Adrenal gland (tissue), 9 donors: ENCODE measurements at regions not wholly inside any gene's neighbourhood (a gene's known extent, or its start where the extent isn't known, plus 50 kb on each side); places are given as distances from the start of the nearest gene placed in this dataset.
"Not testable (repeated sequence)": the region's sequence is repeated elsewhere in the genome, so short reads cannot be mapped to it uniquely, and the experiment has no call there.

Experiments
- DNase-seq, 7 donors: peaks; one replicate each; pipeline ENCODE4 v3.0.0-alpha.2; 2019 to 2020
- H3K27ac ChIP-seq, 5 donors: fragments of 200-600 bp; sonication (generic) in 4 of 5; 1 replicate in 3 of 5; 2 replicates in 2 of 5; pipeline versions ENCODE4 v1.5.1 to v1.8.0; 2016 to 2020; ENCODE audit warnings: mild to moderate bottlenecking in 1 of 5
- H3K27me3 ChIP-seq: fragments of 200-600 bp; 2 replicates; pipeline ENCODE4 v1.8.0; 2021
- H3K36me3 ChIP-seq, 2 donors: fragments of 200-600 bp; replicated peaks in 1 of 2; 1 replicate in 1 of 2; 2 replicates in 1 of 2; pipeline versions ENCODE4 v1.5.1 to v1.8.0; 2018 to 2022
- H3K4me1 ChIP-seq, 2 donors: fragments of 200-600 bp; replicated peaks in 1 of 2; 1 replicate in 1 of 2; 2 replicates in 1 of 2; pipeline versions ENCODE4 v1.5.1 to v1.8.0; 2018 to 2021
- H3K4me3 ChIP-seq, 4 donors: fragments of 200-600 bp; sonication (generic) in 3 of 4; one replicate each; pipeline ENCODE4 v1.5.1; 2016 to 2018
- H3K9me3 ChIP-seq, 3 donors: fragments of 200-600 bp; sonication (generic) in 1 of 3; replicated peaks in 1 of 3; 1 replicate in 2 of 3; 2 replicates in 1 of 3; pipeline versions ENCODE4 v1.5.1 to v1.8.0; 2016 to 2021
- CTCF ChIP-seq, 6 experiments: fragments of 450-650 bp in 4 of 6; fragments of 200-600 bp in 2 of 6; sonication (generic) in 1 of 6; IDR thresholded peaks; 1 replicate in 5 of 6; 2 replicates in 1 of 6; pipeline versions ENCODE4 v1.5.1 to v1.8.0; 2016 to 2021; ENCODE audit warnings: antibody characterized with exemption in 6 of 6, mild to moderate bottlenecking in 2 of 6, moderate library complexity in 1 of 6
- POLR2A ChIP-seq, 2 donors: fragments of 450-650 bp; IDR thresholded peaks; one replicate each; pipeline ENCODE4 v1.6.1; 2017; ENCODE audit warnings: antibody characterized with exemption in 2 of 2, mild to moderate bottlenecking in 2 of 2, moderate library complexity in 1 of 2
- WGBS, 4 donors: extraction: QIAGEN DNeasy Blood & Tissue Kit in 2 of 4; methylation state at CpG; one replicate each; pipeline versions ENCODE4 v1.1.5 to v1.1.7; 2013 to 2017; 5-methylcytosine and 5-hydroxymethylcytosine counted together
- intact Hi-C, 2 donors: fragments of 100-400 bp; cut with DNase I; formaldehyde crosslinking; loops; one replicate each; pipeline versions ENCODE4 v1.14.1 to v1.15.0; 2022 to 2023
- donor health status: healthy with polysubstance abuse.
- donor health status: Bipolar disorder and iron deficiency.
- donor health status: DM: yes; HTN: yes; CAD: no.
- donor health status: DM: no; HTN: no; CAD: no.
- donor health status: DM: no; HTN: no; CAD: no.

- Histone ChIP-seq H3K4me1 (no peaks in the 10 kb centered on the region), H3K27ac (no peak overlapping the region), H3K9me3 (no peaks in the 10 kb centered on the region), H3K4me3 (no peak overlapping the region), H3K27me3 (no peaks in the 10 kb centered on the region), H3K36me3 (no peaks in the 10 kb centered on the region)
- WGBS, 4 donors, result 51 to 55% (median 55%) methylated on average over 11 to 16 of the region's 16 CpGs
- peak in 2 of 7 donors; percentile 1 to 8 for DNase-seq
- intact Hi-C loops, result no loop called here
- TF ChIP-seq CTCF (IDR thresholded peaks at IDR 0.05), result no peak
- no peak for TF ChIP-seq POLR2A (IDR thresholded peaks at IDR 0.05)
Measured at GRCh38 chr10:131838966-131839742, 61.7 kb upstream of the PPP2R2D start.

- WGBS, 4 donors, result 77 to 86% (median 85%) methylated on average over 12 to 15 of the region's 15 CpGs
- H3K36me3 ChIP-seq, H3K27ac ChIP-seq, H3K4me1 ChIP-seq, H3K9me3 ChIP-seq, H3K4me3 ChIP-seq, H3K27me3 ChIP-seq, intact Hi-C loops: not testable (repeated sequence)
- DNase-seq, result peak in 3 of 7 donors; percentile 10 to 12 (median 11)
Measured at GRCh38 chr10:131839880-131840787, 60.7 kb upstream of the PPP2R2D start.

- no peaks in the 10 kb centered on the region for H3K36me3 ChIP-seq
- no peak for TF ChIP-seq CTCF (IDR thresholded peaks at IDR 0.05)
- no peak for DNase-seq
- intact Hi-C loops, result no loop called here
- whole genome bisulfite sequencing, 4 donors, result 85 to 100% (median 90%) methylated on average over 2 to 3 of the region's 3 CpGs
- H3K27ac ChIP-seq, result no peak overlapping the region
- H3K4me1 ChIP-seq, result no peaks in the 10 kb centered on the region
- H3K9me3 ChIP-seq, result no peaks in the 10 kb centered on the region
- no peak overlapping the region for H3K4me3 ChIP-seq
- H3K27me3 ChIP-seq, result no peaks in the 10 kb centered on the region
Measured at GRCh38 chr10:131840788-131841118, 60.1 kb upstream of the PPP2R2D start.

- H3K36me3 ChIP-seq, result no peaks in the 10 kb centered on the region
- intact Hi-C loops, result no loop called here
- WGBS, 4 donors, result 53 to 61% (median 57%) methylated on average over 6 to 19 of the region's 19 CpGs
- H3K4me1 ChIP-seq, result no peaks in the 10 kb centered on the region
- no peaks in the 10 kb centered on the region for H3K27me3 ChIP-seq
- H3K4me3 ChIP-seq, result no peak overlapping the region
- H3K9me3 ChIP-seq, result no peaks in the 10 kb centered on the region
- peak in 2 of 7 donors; percentile 7 for DNase-seq
- TF ChIP-seq CTCF (IDR thresholded peaks at IDR 0.05) (no peak), POLR2A (IDR thresholded peaks at IDR 0.05) (no peak)
- no peak overlapping the region for H3K27ac ChIP-seq
Measured at GRCh38 chr10:131841131-131841660, 59.6 kb upstream of the PPP2R2D start.
